ENCODE measurements at regions not wholly inside any gene's neighbourhood (a gene's known extent, or its start where the extent isn't known, plus 50 kb on each side); places are given as distances from the start of the nearest gene placed in this dataset.
"Not testable (repeated sequence)": the region's sequence is repeated elsewhere in the genome, so short reads cannot be mapped to it uniquely, and the experiment has no call there.

- intact Hi-C loops (cut with DNase I, micrococcal nuclease) = no loop called here
- Histone ChIP-seq H3K36me3 (ENCODE audit: low read depth) (no peaks in the 10 kb centered on the region), H3K9me3 (no peaks in the 10 kb centered on the region), H3K4me1 (ENCODE audit: low read depth) (no peaks in the 10 kb centered on the region), H3K4me3 (peak overlapping the region; percentile 11)
- DNase-seq (peak; percentile 51 to 73 (median 57)), ATAC-seq (peak; percentile 98)
- no peak for TF ChIP-seq CTCF (IDR thresholded peaks at IDR 0.05)
Measured at GRCh38 chrX:63560601-63561218, 209.6 kb upstream of the SPIN4 start.

GRCh38 chrX:63551856-63552255, 200.7 kb upstream of the SPIN4 start:
- intact Hi-C loops (cut with DNase I, micrococcal nuclease) = no loop called here
- H3K9me3 ChIP-seq = peaks cover 4% of the 10 kb centered on the region
- DNase-seq (no peak), ATAC-seq (no peak)
- TF ChIP-seq CTCF (IDR thresholded peaks at IDR 0.05) = no peak
- no peak overlapping the region for H3K4me3 ChIP-seq
- H3K36me3 ChIP-seq (ENCODE audit: low read depth) = no peaks in the 10 kb centered on the region
- H3K4me1 ChIP-seq (ENCODE audit: low read depth) = no peaks in the 10 kb centered on the region

GRCh38 chrX:63530654-63531053, 179.5 kb upstream of the SPIN4 start:
- intact Hi-C loops (cut with DNase I, micrococcal nuclease) = no loop called here
- TF ChIP-seq CTCF (IDR thresholded peaks at IDR 0.05) = no peak
- Histone ChIP-seq H3K36me3 (ENCODE audit: low read depth) (no peaks in the 10 kb centered on the region), H3K4me3 (no peak overlapping the region), H3K9me3 (no peaks in the 10 kb centered on the region), H3K4me1 (ENCODE audit: low read depth) (no peaks in the 10 kb centered on the region)
- no peak for DNase-seq
- ATAC-seq = no peak

- no peak for TF ChIP-seq CTCF (IDR thresholded peaks at IDR 0.05)
- no peak overlapping the region for H3K4me3 ChIP-seq
- no peaks in the 10 kb centered on the region for H3K4me1 ChIP-seq (ENCODE audit: low read depth)
- no peaks in the 10 kb centered on the region for H3K9me3 ChIP-seq
- no peaks in the 10 kb centered on the region for H3K36me3 ChIP-seq (ENCODE audit: low read depth)
- ATAC-seq = no peak
- intact Hi-C loops (cut with DNase I, micrococcal nuclease) = no loop called here
- DNase-seq = no peak
Measured at GRCh38 chrX:63529961-63530360, 178.8 kb upstream of the SPIN4 start.

- no peaks in the 10 kb centered on the region for H3K36me3 ChIP-seq (ENCODE audit: low read depth)
- H3K9me3 ChIP-seq = no peaks in the 10 kb centered on the region
- TF ChIP-seq CTCF (IDR thresholded peaks at IDR 0.05) = no peak
- DNase-seq (no peak), ATAC-seq (no peak)
- H3K4me1 ChIP-seq (ENCODE audit: low read depth) = no peaks in the 10 kb centered on the region
- no peak overlapping the region for H3K4me3 ChIP-seq
- intact Hi-C loops (cut with DNase I, micrococcal nuclease) = no loop called here
Measured at GRCh38 chrX:63526863-63527262, 175.7 kb upstream of the SPIN4 start.

- DNase-seq (no peak), ATAC-seq (no peak)
- Histone ChIP-seq H3K36me3 (ENCODE audit: low read depth) (no peaks in the 10 kb centered on the region), H3K9me3 (no peaks in the 10 kb centered on the region), H3K4me1 (ENCODE audit: low read depth) (no peaks in the 10 kb centered on the region), H3K4me3 (no peak overlapping the region)
- intact Hi-C loops (cut with DNase I, micrococcal nuclease) = no loop called here
- TF ChIP-seq CTCF (IDR thresholded peaks at IDR 0.05) = no peak
Measured at GRCh38 chrX:63525491-63525890, 174.4 kb upstream of the SPIN4 start.

GRCh38 chrX:63519368-63519767, 168.2 kb upstream of the SPIN4 start:
- H3K4me1 ChIP-seq (ENCODE audit: low read depth); H3K9me3 ChIP-seq; ATAC-seq; H3K36me3 ChIP-seq (ENCODE audit: low read depth); H3K4me3 ChIP-seq; intact Hi-C loops (cut with DNase I, micrococcal nuclease); DNase-seq: not testable (repeated sequence)
